ENCODE measurements at regions not wholly inside any gene's neighbourhood (a gene's known extent, or its start where the extent isn't known, plus 50 kb on each side); places are given as distances from the start of the nearest gene placed in this dataset.
"Not testable (repeated sequence)": the region's sequence is repeated elsewhere in the genome, so short reads cannot be mapped to it uniquely, and the experiment has no call there.

DNA sequence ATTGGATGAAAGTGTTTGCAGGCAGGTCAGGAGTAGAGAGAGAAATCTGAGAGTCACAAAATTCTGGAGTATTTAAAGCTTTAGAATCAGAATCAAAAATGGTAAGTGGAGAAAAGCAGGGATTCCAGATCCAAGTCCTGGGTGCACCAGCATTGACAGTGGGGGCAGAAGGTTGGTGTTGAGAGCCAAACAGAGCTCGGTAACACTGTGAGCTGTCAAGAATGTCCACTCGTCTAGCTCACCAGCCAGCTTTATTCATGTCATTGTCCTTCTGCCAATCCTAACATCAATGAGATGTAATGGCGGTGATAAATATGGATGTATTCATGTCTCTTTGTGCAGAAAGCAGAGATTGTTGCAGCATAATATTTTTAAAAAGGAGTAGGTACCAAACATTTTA lies 128.8 kb downstream of the KLF6 start:
- POLR2A ChIA-PET (ENCODE audit: low non-redundant PET): no interaction called here
- TF ChIP-seq, protein P1, sequence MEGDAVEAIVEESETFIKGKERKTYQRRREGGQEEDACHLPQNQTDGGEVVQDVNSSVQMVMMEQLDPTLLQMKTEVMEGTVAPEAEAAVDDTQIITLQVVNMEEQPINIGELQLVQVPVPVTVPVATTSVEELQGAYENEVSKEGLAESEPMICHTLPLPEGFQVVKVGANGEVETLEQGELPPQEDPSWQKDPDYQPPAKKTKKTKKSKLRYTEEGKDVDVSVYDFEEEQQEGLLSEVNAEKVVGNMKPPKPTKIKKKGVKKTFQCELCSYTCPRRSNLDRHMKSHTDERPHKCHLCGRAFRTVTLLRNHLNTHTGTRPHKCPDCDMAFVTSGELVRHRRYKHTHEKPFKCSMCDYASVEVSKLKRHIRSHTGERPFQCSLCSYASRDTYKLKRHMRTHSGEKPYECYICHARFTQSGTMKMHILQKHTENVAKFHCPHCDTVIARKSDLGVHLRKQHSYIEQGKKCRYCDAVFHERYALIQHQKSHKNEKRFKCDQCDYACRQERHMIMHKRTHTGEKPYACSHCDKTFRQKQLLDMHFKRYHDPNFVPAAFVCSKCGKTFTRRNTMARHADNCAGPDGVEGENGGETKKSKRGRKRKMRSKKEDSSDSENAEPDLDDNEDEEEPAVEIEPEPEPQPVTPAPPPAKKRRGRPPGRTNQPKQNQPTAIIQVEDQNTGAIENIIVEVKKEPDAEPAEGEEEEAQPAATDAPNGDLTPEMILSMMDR (conservative IDR thresholded peaks at IDR 0.05; ENCODE audit: low read depth): no peak
- DNase-seq (ENCODE audit: low spot score): no peak
- CTCF ChIA-PET: no interaction called here
- H3K27ac ChIP-seq: no peak overlapping the region

DNA sequence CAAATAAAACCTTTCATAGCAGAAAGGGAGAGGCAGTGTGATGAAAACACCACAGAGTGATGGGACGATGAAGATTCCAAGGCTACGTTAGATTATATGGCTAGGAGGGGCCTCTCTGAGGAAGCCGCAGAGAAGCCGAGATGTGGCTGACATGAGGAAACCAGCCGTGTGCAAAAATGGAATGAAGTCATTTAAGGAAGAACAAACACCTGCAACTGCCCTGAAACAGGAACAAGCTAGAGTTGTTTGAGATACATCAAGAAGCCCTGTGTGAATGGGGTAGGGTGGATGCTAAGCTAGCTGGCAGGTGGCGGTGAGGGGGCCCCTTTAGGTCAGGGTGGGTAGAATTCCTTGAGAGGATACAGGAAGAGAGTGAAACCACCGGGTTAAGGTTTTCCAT lies 129.5 kb downstream of the KLF6 start:
- no peak overlapping the region for H3K27ac ChIP-seq
- ChIA-PET CTCF (no interaction called here), POLR2A (ENCODE audit: low non-redundant PET) (no interaction called here)
- no peak for DNase-seq (ENCODE audit: low spot score)
- TF ChIP-seq, protein P1 (conservative IDR thresholded peaks at IDR 0.05; ENCODE audit: low read depth): no peak

DNA sequence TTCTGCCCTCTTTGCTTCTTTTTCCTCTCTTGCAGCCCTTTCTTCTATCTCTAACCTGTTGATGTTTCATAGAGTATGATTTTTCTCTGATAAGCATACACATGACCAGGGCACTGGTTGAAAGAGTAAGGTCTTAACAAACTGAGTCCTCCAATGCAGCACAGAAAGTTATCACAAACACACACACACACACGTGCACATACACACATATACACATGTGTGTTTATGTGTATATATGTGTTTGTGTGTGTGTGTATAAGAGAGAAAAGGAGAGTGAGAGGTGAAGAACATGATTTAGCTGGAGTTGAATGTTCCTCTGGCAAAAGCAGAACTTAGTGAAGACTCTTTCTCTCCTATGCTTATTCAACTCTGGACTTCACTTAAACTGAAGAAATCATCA lies 130.0 kb downstream of the KLF6 start:
- no peak overlapping the region for H3K27ac ChIP-seq
- ChIA-PET POLR2A (ENCODE audit: low non-redundant PET) (no interaction called here), CTCF (no interaction called here)
- DNase-seq (ENCODE audit: low spot score): no peak
- TF ChIP-seq, protein P1 (conservative IDR thresholded peaks at IDR 0.05; ENCODE audit: low read depth): no peak

DNA sequence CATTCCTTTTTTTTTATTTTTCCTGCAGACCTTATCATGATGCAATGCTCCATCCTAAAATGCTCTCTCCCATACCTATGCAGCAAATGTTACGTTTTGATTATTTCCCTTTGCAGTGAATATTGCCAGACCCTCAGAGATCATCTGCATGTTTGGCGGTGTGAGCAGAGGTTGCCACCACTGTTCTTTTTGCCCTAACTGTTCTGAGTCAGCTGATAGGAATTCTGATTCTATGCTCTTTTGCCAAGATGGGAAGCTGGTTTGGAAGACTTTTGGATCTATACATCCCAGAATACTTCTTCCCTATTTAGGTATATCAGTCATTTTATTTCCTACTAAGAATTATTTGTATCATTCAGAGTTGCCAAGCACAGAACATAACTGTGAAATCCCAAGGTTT lies 130.5 kb downstream of the KLF6 start:
- no peak for DNase-seq (ENCODE audit: low spot score)
- CTCF ChIA-PET: no interaction called here

DNA sequence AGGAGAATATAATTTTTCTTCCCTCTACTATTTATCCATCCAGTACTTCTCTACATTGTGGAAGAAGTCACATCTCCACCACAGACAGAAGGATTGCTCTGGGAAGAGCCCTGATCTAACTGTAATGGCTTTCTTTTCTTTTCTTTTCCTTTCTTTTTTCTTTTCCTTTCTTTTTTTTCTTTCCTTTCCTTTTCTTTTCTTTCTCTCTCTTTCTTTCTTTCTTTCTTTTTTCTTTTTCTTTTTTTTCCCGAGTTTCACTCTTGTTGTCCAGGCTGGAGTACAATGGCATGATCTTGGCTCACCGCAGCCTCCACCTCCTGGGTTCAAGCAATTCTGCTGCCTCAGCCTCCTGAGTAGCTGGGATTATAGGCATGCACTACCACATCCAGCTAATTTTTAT lies 131.7 kb downstream of the KLF6 start:
- CTCF ChIA-PET: interaction anchor here (0.6 kb wide), 1 partner anchor 15 kb away, joined by 4 read pairs; no protein-coding TSS in a partner anchor
- DNase-seq (ENCODE audit: low spot score); H3K27ac ChIP-seq; POLR2A ChIA-PET (ENCODE audit: low non-redundant PET): not testable (repeated sequence)

More for the DNA sequence above, 130.5 kb downstream of the KLF6 start:
- H3K27ac ChIP-seq: no peak overlapping the region
- TF ChIP-seq, protein P1 (conservative IDR thresholded peaks at IDR 0.05; ENCODE audit: low read depth): no peak
- POLR2A ChIA-PET (ENCODE audit: low non-redundant PET): no interaction called here

DNA sequence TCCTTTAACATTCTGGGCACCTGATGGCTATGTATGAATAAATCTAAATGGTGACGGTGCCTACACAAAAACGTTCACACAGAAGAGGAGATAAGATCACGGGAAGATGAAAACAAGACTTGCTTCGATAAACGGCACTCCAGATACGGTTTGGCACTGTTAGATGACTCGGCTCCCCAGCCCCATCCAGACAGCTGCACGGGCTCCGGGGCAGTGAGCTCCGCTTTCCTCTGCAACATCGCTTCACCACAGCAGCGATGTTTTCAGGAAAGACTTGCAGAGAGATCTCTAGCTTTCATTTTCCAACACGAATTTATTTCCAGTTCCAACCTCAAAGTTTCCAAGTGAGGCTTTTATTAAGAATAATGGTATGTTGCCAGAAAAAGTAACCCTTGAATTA lies 132.1 kb downstream of the KLF6 start:
- TF ChIP-seq, protein P1 (conservative IDR thresholded peaks at IDR 0.05; ENCODE audit: low read depth): no peak
- DNase-seq (ENCODE audit: low spot score): no peak
- CTCF ChIA-PET: interaction anchor here (0.6 kb wide), 2 partner anchors 26 to 844 kb away, joined by 3 read pairs; no protein-coding TSS in a partner anchor
- no peak overlapping the region for H3K27ac ChIP-seq
- POLR2A ChIA-PET (ENCODE audit: low non-redundant PET): no interaction called here

DNA sequence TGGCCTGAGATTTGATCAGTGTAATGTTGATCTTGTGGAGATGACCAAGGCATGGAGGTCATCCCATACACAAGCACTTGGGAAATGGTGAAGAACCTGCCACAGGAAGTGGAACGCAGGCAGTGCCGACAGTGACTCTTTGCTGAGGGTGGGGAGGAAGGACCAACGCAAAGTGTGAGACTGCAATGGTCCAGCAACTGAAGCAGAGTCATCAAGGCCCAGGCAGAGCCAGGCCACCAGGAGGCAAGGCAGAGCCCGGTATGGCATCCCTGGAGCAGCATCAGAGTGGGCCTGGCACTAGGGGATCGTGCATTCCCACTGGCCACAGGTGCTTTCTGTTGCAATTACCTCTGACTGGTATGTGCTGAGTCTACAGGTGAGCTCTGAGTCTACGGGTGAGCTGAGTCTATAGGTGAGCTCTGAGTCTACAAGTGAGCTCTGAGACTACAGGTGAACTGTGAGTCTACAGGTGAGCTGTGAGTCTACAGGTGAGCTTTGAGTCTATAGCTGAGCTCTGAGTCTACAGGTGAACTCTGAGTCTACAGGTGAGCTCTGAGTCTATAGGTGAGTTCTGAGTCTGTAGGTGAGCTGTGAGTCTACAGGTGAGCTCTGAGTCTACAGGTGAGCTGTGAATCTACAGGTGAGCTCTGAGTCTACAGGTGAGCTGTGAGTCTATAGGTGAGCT lies 132.9 kb downstream of the KLF6 start:
- ChIA-PET POLR2A (ENCODE audit: low non-redundant PET) (no interaction called here), CTCF (interaction anchor here (0.6 kb wide), 2 partner anchors 25 to 845 kb away, joined by 3 read pairs; no protein-coding TSS in a partner anchor)
- no peak for DNase-seq (ENCODE audit: low spot score)
- TF ChIP-seq, protein P1 (conservative IDR thresholded peaks at IDR 0.05; ENCODE audit: low read depth): no peak
- no peak overlapping the region for H3K27ac ChIP-seq
